ENCODE measurements at regions not wholly inside any gene's neighbourhood (a gene's known extent, or its start where the extent isn't known, plus 50 kb on each side); places are given as distances from the start of the nearest gene placed in this dataset.

DNA sequence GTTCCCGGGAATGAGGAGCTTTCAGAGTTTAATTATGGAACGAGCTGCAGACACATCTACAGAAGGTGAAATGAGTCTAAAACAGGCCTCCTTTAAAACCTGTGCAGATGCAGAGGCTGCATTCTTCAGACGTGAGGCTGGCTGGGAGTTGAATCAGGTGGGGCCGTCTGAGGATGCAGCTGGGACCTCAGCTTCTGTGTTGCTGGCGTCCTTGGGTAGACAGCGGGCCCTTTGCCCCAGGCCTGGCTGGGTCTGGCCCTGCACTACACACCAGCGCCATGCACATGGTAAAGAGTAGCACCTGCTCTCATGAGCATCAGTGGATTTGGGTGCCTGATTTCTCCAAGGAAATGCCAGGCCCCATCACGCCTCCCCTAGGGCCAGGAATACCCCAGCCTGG is 67.3 kb downstream of the TMEM18 start:
- Histone ChIP-seq H3K9ac (ENCODE audit: insufficient read depth, low read depth, low read length) (no peak overlapping the region), H3K9me3 (ENCODE audit: low read length) (no peaks in the 10 kb centered on the region), H4K20me1 (ENCODE audit: insufficient read depth, low read length) (no peaks in the 10 kb centered on the region), H3K27me3 (ENCODE audit: control insufficient read depth in 1 of 2, insufficient read depth in 2 of 2, low read length in 2 of 2) (peaks cover 3 to 45% of the 10 kb centered on the region in 2 experiments; a peak in 4 of 5 replicates), H3K79me2 (ENCODE audit: insufficient read depth, low read length) (no peaks in the 10 kb centered on the region), H3K4me1 (ENCODE audit: insufficient read depth, low read length) (no peaks in the 10 kb centered on the region), H3K36me3 (replicated peaks in 1 of 2; ENCODE audit: control insufficient read depth in 1 of 2, insufficient read depth in 2 of 2, low read length in 2 of 2) (no peaks in the 10 kb centered on the region), H3K4me2 (ENCODE audit: low read depth, low read length) (no peak overlapping the region), H2AFZ (ENCODE audit: low read length) (no peak overlapping the region), H3K27ac (ENCODE audit: extremely low read length, insufficient read depth, low read length) (no peak overlapping the region), H3K4me3 (replicated peaks in 1 of 3; ENCODE audit: insufficient read depth in 1 of 3, low read depth in 2 of 3, low read length in 3 of 3) (no peak overlapping the region)
- in situ Hi-C loops (cut with HindIII; ENCODE audit: extremely low pct_ligation_motif_present, low pct_unique_long_range_greater_than_20kb) (no loop called here), intact Hi-C loops (cut with micrococcal nuclease; ENCODE audit: unreplicated experiment) (no loop called here)
- DNase-seq (ENCODE audit: low spot score) (no peak), ATAC-seq (no peak), FAIRE-seq (no peak)
- WGBS (ENCODE audit: low lambda C conversion rate), result 21% methylated on average over 7 of the region's 8 CpGs
- POLR2A ChIA-PET, result no interaction called here
- CTCF ChIA-PET (ENCODE audit: low intra/inter-chr PET ratio, low total read pairs), result no interaction called here
- TF ChIP-seq, protein P1, sequence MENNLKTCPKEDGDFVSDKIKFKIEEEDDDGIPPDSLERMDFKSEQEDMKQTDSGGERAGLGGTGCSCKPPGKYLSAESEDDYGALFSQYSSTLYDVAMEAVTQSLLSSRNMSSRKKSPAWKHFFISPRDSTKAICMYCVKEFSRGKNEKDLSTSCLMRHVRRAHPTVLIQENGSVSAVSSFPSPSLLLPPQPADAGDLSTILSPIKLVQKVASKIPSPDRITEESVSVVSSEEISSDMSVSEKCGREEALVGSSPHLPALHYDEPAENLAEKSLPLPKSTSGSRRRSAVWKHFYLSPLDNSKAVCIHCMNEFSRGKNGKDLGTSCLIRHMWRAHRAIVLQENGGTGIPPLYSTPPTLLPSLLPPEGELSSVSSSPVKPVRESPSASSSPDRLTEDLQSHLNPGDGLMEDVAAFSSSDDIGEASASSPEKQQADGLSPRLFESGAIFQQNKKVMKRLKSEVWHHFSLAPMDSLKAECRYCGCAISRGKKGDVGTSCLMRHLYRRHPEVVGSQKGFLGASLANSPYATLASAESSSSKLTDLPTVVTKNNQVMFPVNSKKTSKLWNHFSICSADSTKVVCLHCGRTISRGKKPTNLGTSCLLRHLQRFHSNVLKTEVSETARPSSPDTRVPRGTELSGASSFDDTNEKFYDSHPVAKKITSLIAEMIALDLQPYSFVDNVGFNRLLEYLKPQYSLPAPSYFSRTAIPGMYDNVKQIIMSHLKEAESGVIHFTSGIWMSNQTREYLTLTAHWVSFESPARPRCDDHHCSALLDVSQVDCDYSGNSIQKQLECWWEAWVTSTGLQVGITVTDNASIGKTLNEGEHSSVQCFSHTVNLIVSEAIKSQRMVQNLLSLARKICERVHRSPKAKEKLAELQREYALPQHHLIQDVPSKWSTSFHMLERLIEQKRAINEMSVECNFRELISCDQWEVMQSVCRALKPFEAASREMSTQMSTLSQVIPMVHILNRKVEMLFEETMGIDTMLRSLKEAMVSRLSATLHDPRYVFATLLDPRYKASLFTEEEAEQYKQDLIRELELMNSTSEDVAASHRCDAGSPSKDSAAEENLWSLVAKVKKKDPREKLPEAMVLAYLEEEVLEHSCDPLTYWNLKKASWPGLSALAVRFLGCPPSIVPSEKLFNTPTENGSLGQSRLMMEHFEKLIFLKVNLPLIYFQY (CRISPR knock-in tag; IDR thresholded peaks at IDR 0.05; ENCODE audit: borderline replicate concordance), result no peak
- TF ChIP-seq, protein P2, sequence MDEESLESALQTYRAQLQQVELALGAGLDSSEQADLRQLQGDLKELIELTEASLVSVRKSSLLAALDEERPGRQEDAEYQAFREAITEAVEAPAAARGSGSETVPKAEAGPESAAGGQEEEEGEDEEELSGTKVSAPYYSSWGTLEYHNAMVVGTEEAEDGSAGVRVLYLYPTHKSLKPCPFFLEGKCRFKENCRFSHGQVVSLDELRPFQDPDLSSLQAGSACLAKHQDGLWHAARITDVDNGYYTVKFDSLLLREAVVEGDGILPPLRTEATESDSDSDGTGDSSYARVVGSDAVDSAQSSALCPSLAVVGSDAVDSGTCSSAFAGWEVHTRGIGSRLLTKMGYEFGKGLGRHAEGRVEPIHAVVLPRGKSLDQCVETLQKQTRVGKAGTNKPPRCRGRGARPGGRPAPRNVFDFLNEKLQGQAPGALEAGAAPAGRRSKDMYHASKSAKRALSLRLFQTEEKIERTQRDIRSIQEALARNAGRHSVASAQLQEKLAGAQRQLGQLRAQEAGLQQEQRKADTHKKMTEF (CRISPR knock-in tag; IDR thresholded peaks at IDR 0.05), result no peak
- TF ChIP-seq CEBPG (CRISPR knock-in tag; IDR thresholded peaks at IDR 0.05) (no peak), ARNT (IDR thresholded peaks at IDR 0.05) (no peak), SRF (IDR thresholded peaks at IDR 0.05; ENCODE audit: low read depth, low read length) (no peak), ZNF605 (CRISPR knock-in tag; IDR thresholded peaks at IDR 0.05) (no peak), ZNF792 (CRISPR knock-in tag; IDR thresholded peaks at IDR 0.05) (no peak), HNRNPL (IDR thresholded peaks at IDR 0.05; ENCODE audit: low read depth, low read length) (no peak), HHEX (CRISPR knock-in tag; IDR thresholded peaks at IDR 0.05) (no peak), ZNF672 (CRISPR knock-in tag; IDR thresholded peaks at IDR 0.05) (no peak), ZNF660 (CRISPR knock-in tag; IDR thresholded peaks at IDR 0.05; ENCODE audit: borderline replicate concordance, low read depth) (no peak), KAT8 (CRISPR knock-in tag; IDR thresholded peaks at IDR 0.05) (no peak)
- TF ChIP-seq, protein P3, sequence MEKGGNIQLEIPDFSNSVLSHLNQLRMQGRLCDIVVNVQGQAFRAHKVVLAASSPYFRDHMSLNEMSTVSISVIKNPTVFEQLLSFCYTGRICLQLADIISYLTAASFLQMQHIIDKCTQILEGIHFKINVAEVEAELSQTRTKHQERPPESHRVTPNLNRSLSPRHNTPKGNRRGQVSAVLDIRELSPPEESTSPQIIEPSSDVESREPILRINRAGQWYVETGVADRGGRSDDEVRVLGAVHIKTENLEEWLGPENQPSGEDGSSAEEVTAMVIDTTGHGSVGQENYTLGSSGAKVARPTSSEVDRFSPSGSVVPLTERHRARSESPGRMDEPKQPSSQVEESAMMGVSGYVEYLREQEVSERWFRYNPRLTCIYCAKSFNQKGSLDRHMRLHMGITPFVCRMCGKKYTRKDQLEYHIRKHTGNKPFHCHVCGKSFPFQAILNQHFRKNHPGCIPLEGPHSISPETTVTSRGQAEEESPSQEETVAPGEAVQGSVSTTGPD (CRISPR knock-in tag; IDR thresholded peaks at IDR 0.05), result no peak
- TF ChIP-seq, protein P4, sequence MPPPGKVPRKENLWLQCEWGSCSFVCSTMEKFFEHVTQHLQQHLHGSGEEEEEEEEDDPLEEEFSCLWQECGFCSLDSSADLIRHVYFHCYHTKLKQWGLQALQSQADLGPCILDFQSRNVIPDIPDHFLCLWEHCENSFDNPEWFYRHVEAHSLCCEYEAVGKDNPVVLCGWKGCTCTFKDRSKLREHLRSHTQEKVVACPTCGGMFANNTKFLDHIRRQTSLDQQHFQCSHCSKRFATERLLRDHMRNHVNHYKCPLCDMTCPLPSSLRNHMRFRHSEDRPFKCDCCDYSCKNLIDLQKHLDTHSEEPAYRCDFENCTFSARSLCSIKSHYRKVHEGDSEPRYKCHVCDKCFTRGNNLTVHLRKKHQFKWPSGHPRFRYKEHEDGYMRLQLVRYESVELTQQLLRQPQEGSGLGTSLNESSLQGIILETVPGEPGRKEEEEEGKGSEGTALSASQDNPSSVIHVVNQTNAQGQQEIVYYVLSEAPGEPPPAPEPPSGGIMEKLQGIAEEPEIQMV (CRISPR knock-in tag; IDR thresholded peaks at IDR 0.05; ENCODE audit: low read depth), result no peak
- BruUV-seq (replicated peaks), result no TSS peak

Data from HepG2 (cell line).